ENCODE measurements at regions not wholly inside any gene's neighbourhood (a gene's known extent, or its start where the extent isn't known, plus 50 kb on each side); places are given as distances from the start of the nearest gene placed in this dataset.

- no peaks in the 10 kb centered on the region for H3K27me3 ChIP-seq
- 25% methylated on average over 9 of the region's 9 CpGs for WGBS (ENCODE audit: low lambda C conversion rate, missing lambda C conversion rate)
- H4K20me1 ChIP-seq (ENCODE audit: insufficient read depth, poor library complexity, severe bottlenecking): no peaks in the 10 kb centered on the region
- DNase-seq (ENCODE audit: low spot score): peak; percentile 58
- no peak for TF ChIP-seq EZH2 (IDR thresholded peaks at IDR 0.05; ENCODE audit: borderline replicate concordance)
- TF ChIP-seq CTCF (IDR thresholded peaks at IDR 0.05; ENCODE audit: poor library complexity): peak; percentile 82
- peaks cover 5% of the 10 kb centered on the region for H3K4me1 ChIP-seq (ENCODE audit: insufficient read depth)
- H3K79me2 ChIP-seq: no peaks in the 10 kb centered on the region
- H3K4me3 ChIP-seq: no peak overlapping the region
- no peaks in the 10 kb centered on the region for H3K9me2 ChIP-seq (replicated peaks; ENCODE audit: insufficient read depth)
- no peaks in the 10 kb centered on the region for H3K36me3 ChIP-seq (replicated peaks; ENCODE audit: insufficient read depth, low read depth)
- H2AFZ ChIP-seq: no peak overlapping the region
- no peaks in the 10 kb centered on the region for H3K9me3 ChIP-seq (ENCODE audit: low read depth)
- H3K27ac ChIP-seq: no peak overlapping the region
- peak overlapping the region; percentile 69 for H3K4me2 ChIP-seq
Observed at GRCh38 chrX:20530406-20530921, 263.8 kb upstream of the RPS6KA3 start.

- Histone ChIP-seq H3K9me2 (replicated peaks; ENCODE audit: insufficient read depth) (no peaks in the 10 kb centered on the region), H2AFZ (no peak overlapping the region), H3K27ac (no peak overlapping the region), H3K36me3 (replicated peaks; ENCODE audit: insufficient read depth, low read depth) (no peaks in the 10 kb centered on the region), H3K4me1 (ENCODE audit: insufficient read depth) (peaks cover 5% of the 10 kb centered on the region), H4K20me1 (ENCODE audit: insufficient read depth, poor library complexity, severe bottlenecking) (no peaks in the 10 kb centered on the region), H3K9me3 (ENCODE audit: low read depth) (no peaks in the 10 kb centered on the region), H3K27me3 (no peaks in the 10 kb centered on the region), H3K4me3 (no peak overlapping the region), H3K79me2 (no peaks in the 10 kb centered on the region), H3K4me2 (peak overlapping the region; percentile 69)
- DNase-seq (ENCODE audit: low spot score): no peak
- WGBS (ENCODE audit: low lambda C conversion rate, missing lambda C conversion rate): 50% methylated on average over 1 of the region's 1 CpG
- no peak for TF ChIP-seq EZH2phosphoT487 (IDR thresholded peaks at IDR 0.05; ENCODE audit: low read depth, severe bottlenecking, unreplicated experiment)
- TF ChIP-seq CTCF (IDR thresholded peaks at IDR 0.05; ENCODE audit: poor library complexity): no peak
- no peak for TF ChIP-seq EZH2 (IDR thresholded peaks at IDR 0.05; ENCODE audit: borderline replicate concordance)
Observed at GRCh38 chrX:20529711-20530110, 263.0 kb upstream of the RPS6KA3 start.

- H3K27ac ChIP-seq: no peak overlapping the region
- no peaks in the 10 kb centered on the region for H3K9me2 ChIP-seq (replicated peaks; ENCODE audit: insufficient read depth)
- peak overlapping the region; percentile 4 for H3K4me2 ChIP-seq
- H4K20me1 ChIP-seq (ENCODE audit: insufficient read depth, poor library complexity, severe bottlenecking): no peaks in the 10 kb centered on the region
- no peaks in the 10 kb centered on the region for H3K79me2 ChIP-seq
- H3K4me1 ChIP-seq (ENCODE audit: insufficient read depth): peaks cover 5% of the 10 kb centered on the region
- H3K27me3 ChIP-seq: no peaks in the 10 kb centered on the region
- WGBS (ENCODE audit: low lambda C conversion rate, missing lambda C conversion rate): 35% methylated on average over 9 of the region's 9 CpGs
- H3K4me3 ChIP-seq: no peak overlapping the region
- no peak for TF ChIP-seq EZH2phosphoT487 (IDR thresholded peaks at IDR 0.05; ENCODE audit: low read depth, severe bottlenecking, unreplicated experiment)
- TF ChIP-seq EZH2 (IDR thresholded peaks at IDR 0.05; ENCODE audit: borderline replicate concordance): no peak
- TF ChIP-seq CTCF (IDR thresholded peaks at IDR 0.05; ENCODE audit: poor library complexity): no peak
- H3K36me3 ChIP-seq (replicated peaks; ENCODE audit: insufficient read depth, low read depth): no peaks in the 10 kb centered on the region
- DNase-seq (ENCODE audit: low spot score): no peak
- H2AFZ ChIP-seq: no peak overlapping the region
- no peaks in the 10 kb centered on the region for H3K9me3 ChIP-seq (ENCODE audit: low read depth)
Observed at GRCh38 chrX:20529301-20529700, 262.6 kb upstream of the RPS6KA3 start.

GRCh38 chrX:20527558-20528011 lies 260.9 kb upstream of the RPS6KA3 start:
- peak; percentile 72 for TF ChIP-seq CTCF (IDR thresholded peaks at IDR 0.05; ENCODE audit: poor library complexity)
- TF ChIP-seq EZH2 (IDR thresholded peaks at IDR 0.05; ENCODE audit: borderline replicate concordance): no peak
- no peak for TF ChIP-seq EZH2phosphoT487 (IDR thresholded peaks at IDR 0.05; ENCODE audit: low read depth, severe bottlenecking, unreplicated experiment)
- no peaks in the 10 kb centered on the region for H3K79me2 ChIP-seq
- peaks cover 5% of the 10 kb centered on the region for H3K4me1 ChIP-seq (ENCODE audit: insufficient read depth)
- H4K20me1 ChIP-seq (ENCODE audit: insufficient read depth, poor library complexity, severe bottlenecking): no peaks in the 10 kb centered on the region
- peak; percentile 33 for DNase-seq (ENCODE audit: low spot score)
- H3K9me3 ChIP-seq (ENCODE audit: low read depth): no peaks in the 10 kb centered on the region
- no peak overlapping the region for H3K27ac ChIP-seq
- H2AFZ ChIP-seq: no peak overlapping the region
- no peak overlapping the region for H3K4me3 ChIP-seq
- H3K9me2 ChIP-seq (replicated peaks; ENCODE audit: insufficient read depth): no peaks in the 10 kb centered on the region
- H3K4me2 ChIP-seq: no peak overlapping the region
- H3K27me3 ChIP-seq: no peaks in the 10 kb centered on the region
- whole genome bisulfite sequencing (ENCODE audit: low lambda C conversion rate, missing lambda C conversion rate): 32% methylated on average over 3 of the region's 3 CpGs
- H3K36me3 ChIP-seq (replicated peaks; ENCODE audit: insufficient read depth, low read depth): no peaks in the 10 kb centered on the region

Measured in hepatocyte (in vitro differentiated cells).